ENCODE measurements at regions not wholly inside any gene's neighbourhood (a gene's known extent, or its start where the extent isn't known, plus 50 kb on each side); places are given as distances from the start of the nearest gene placed in this dataset.

GRCh38 chr17:77487211-77487629 is 346.5 kb downstream of the SEC14L1 start:
- WGBS, 2 donors = 93 to 94% methylated on average over 16 of the region's 17 CpGs
- Histone ChIP-seq H3K36me3 (peaks cover 16 to 77% (median 61%) of the 10 kb centered on the region in 4 donors), H3K27ac (no peak overlapping the region), H3K4me3 (no peak overlapping the region), H3K9me3 (no peaks in the 10 kb centered on the region), H3K27me3 (no peaks in the 10 kb centered on the region), H3K4me1 (peaks cover 0 to 11% (median 5%) of the 10 kb centered on the region in 4 donors)
- no peak for ATAC-seq (ENCODE audit: low FRiP score in 2 of 2)
- TF ChIP-seq POLR2AphosphoS5 (IDR thresholded peaks at IDR 0.05) (no peak), EP300 (IDR thresholded peaks at IDR 0.05) (no peak), POLR2A (IDR thresholded peaks at IDR 0.05) (no peak), CTCF (IDR thresholded peaks at IDR 0.05) (no peak)
- DNase-seq = peak in 1 of 2 donors; percentile 52

GRCh38 chr17:77487677-77488530 is 347.1 kb downstream of the SEC14L1 start:
- ATAC-seq (ENCODE audit: low FRiP score in 2 of 2) (no peak), DNase-seq (peak in 1 of 2 donors; percentile 48)
- TF ChIP-seq POLR2AphosphoS5 (IDR thresholded peaks at IDR 0.05) (no peak), EP300 (IDR thresholded peaks at IDR 0.05) (no peak), CTCF (IDR thresholded peaks at IDR 0.05) (no peak), POLR2A (IDR thresholded peaks at IDR 0.05) (no peak)
- peaks cover 0 to 11% (median 5%) of the 10 kb centered on the region in 4 donors for H3K4me1 ChIP-seq
- WGBS, 2 donors = 90 to 91% methylated on average over 6 to 17 of the region's 28 CpGs
- peaks cover 15 to 77% (median 61%) of the 10 kb centered on the region in 4 donors for H3K36me3 ChIP-seq
- no peaks in the 10 kb centered on the region for H3K9me3 ChIP-seq
- H3K4me3 ChIP-seq = no peak overlapping the region
- H3K27me3 ChIP-seq = no peaks in the 10 kb centered on the region
- no peak overlapping the region for H3K27ac ChIP-seq

- TF ChIP-seq POLR2A (IDR thresholded peaks at IDR 0.05) = no peak
- TF ChIP-seq POLR2AphosphoS5 (IDR thresholded peaks at IDR 0.05) = no peak
- TF ChIP-seq EP300 (IDR thresholded peaks at IDR 0.05) = no peak
- TF ChIP-seq CTCF (IDR thresholded peaks at IDR 0.05) = no peak
- WGBS, 2 donors = 95 to 97% methylated on average over 22 to 25 of the region's 25 CpGs
- ATAC-seq (ENCODE audit: low FRiP score in 2 of 2) (no peak), DNase-seq (peak in 1 of 2 donors; percentile 60)
- Histone ChIP-seq H3K4me3 (no peak overlapping the region), H3K36me3 (peaks cover 14 to 77% (median 58%) of the 10 kb centered on the region in 4 donors), H3K27me3 (no peaks in the 10 kb centered on the region), H3K4me1 (peaks cover 0 to 11% (median 5%) of the 10 kb centered on the region in 4 donors), H3K27ac (peak overlapping the region in 1 of 4 donors; percentile 11), H3K9me3 (no peaks in the 10 kb centered on the region)
Observed at GRCh38 chr17:77488531-77489238, 347.9 kb downstream of the SEC14L1 start.

- TF ChIP-seq POLR2AphosphoS5 (IDR thresholded peaks at IDR 0.05) (no peak), EP300 (IDR thresholded peaks at IDR 0.05) (no peak), POLR2A (IDR thresholded peaks at IDR 0.05) (no peak), CTCF (IDR thresholded peaks at IDR 0.05) (no peak)
- no peak for ATAC-seq (ENCODE audit: low FRiP score in 2 of 2)
- Histone ChIP-seq H3K27me3 (no peaks in the 10 kb centered on the region), H3K4me1 (peaks cover 0 to 12% (median 9%) of the 10 kb centered on the region in 4 donors), H3K4me3 (no peak overlapping the region), H3K27ac (peak overlapping the region in 2 of 4 donors; percentile 11 to 57), H3K36me3 (peaks cover 14 to 81% (median 57%) of the 10 kb centered on the region in 4 donors), H3K9me3 (no peaks in the 10 kb centered on the region)
- 82 to 94% methylated on average over 9 to 19 of the region's 19 CpGs for WGBS, 2 donors
- peak in 1 of 2 donors; percentile 39 for DNase-seq
Observed at GRCh38 chr17:77489239-77489892, 348.6 kb downstream of the SEC14L1 start.

Measured in upper lobe of left lung (tissue), 6 donors.